Chondrocyte (in vitro differentiated cells): ENCODE measurements at regions not wholly inside any gene's neighbourhood (a gene's known extent, or its start where the extent isn't known, plus 50 kb on each side); places are given as distances from the start of the nearest gene placed in this dataset.

Experiments used
- DNase-seq: peaks from one replicate; pipeline ENCODE4 v3.0.0; 2021; ENCODE audit warnings: mixed read lengths, low spot score
- H3K27ac Mint-ChIP-seq: one replicate; pipeline ENCODE4 v1.8.0; 2021; ENCODE audit warnings: mild to moderate bottlenecking, moderate library complexity, mixed read lengths; ENCODE audit not compliant: unreplicated experiment
- H3K27me3 Mint-ChIP-seq: 2 replicates; pipeline ENCODE4 v1.8.0; 2021; ENCODE audit warnings: low read depth, mixed read lengths
- H3K36me3 Mint-ChIP-seq: 2 replicates; pipeline ENCODE4 v1.8.0; 2021; ENCODE audit warnings: low read depth, mixed read lengths
- H3K4me1 Mint-ChIP-seq: 2 replicates; pipeline ENCODE4 v1.8.0; 2021; ENCODE audit warnings: low read depth, mild to moderate bottlenecking, mixed read lengths
- H3K4me3 Mint-ChIP-seq: one replicate; pipeline ENCODE4 v1.8.0; 2021; ENCODE audit warnings: mild to moderate bottlenecking, moderate library complexity, mixed read lengths; ENCODE audit not compliant: unreplicated experiment
- H3K9me3 Mint-ChIP-seq: 2 replicates; pipeline ENCODE4 v1.8.0; 2021; ENCODE audit warnings: low read depth, mixed read lengths
- CTCF ChIP-seq: fragments of 200-600 bp; sonication (generic); IDR thresholded peaks from 2 replicates; pipeline ENCODE4 v1.5.0; 2021; ENCODE audit warnings: antibody characterized with exemption, mild to moderate bottlenecking, moderate library complexity

GRCh38 chr22:27470169-27470772 lies 331.3 kb downstream of the MN1 start:
- TF ChIP-seq CTCF, result no peak
- no peak overlapping the region for H3K27ac Mint-ChIP-seq
- peaks cover 19% of the 10 kb centered on the region for H3K4me1 Mint-ChIP-seq
- no peaks in the 10 kb centered on the region for H3K36me3 Mint-ChIP-seq
- DNase-seq, result no peak
- H3K27me3 Mint-ChIP-seq, result no peaks in the 10 kb centered on the region
- H3K4me3 Mint-ChIP-seq, result no peak overlapping the region
- H3K9me3 Mint-ChIP-seq, result no peaks in the 10 kb centered on the region

GRCh38 chr22:27472975-27473374 lies 328.6 kb downstream of the MN1 start:
- TF ChIP-seq CTCF, result no peak
- Mint-ChIP-seq H3K4me3 (no peak overlapping the region), H3K9me3 (no peaks in the 10 kb centered on the region), H3K27ac (no peak overlapping the region), H3K27me3 (no peaks in the 10 kb centered on the region), H3K4me1 (peaks cover 38% of the 10 kb centered on the region), H3K36me3 (peaks cover under 1% of the 10 kb centered on the region)
- no peak for DNase-seq

- no peak for TF ChIP-seq CTCF
- H3K27me3 Mint-ChIP-seq, result no peaks in the 10 kb centered on the region
- H3K27ac Mint-ChIP-seq, result no peak overlapping the region
- no peak for DNase-seq
- peaks cover 2% of the 10 kb centered on the region for H3K36me3 Mint-ChIP-seq
- no peaks in the 10 kb centered on the region for H3K9me3 Mint-ChIP-seq
- H3K4me3 Mint-ChIP-seq, result no peak overlapping the region
- peaks cover 38% of the 10 kb centered on the region for H3K4me1 Mint-ChIP-seq
Measured at GRCh38 chr22:27473533-27473932, 328.0 kb downstream of the MN1 start.

GRCh38 chr22:27474112-27474571 lies 327.4 kb downstream of the MN1 start:
- Mint-ChIP-seq H3K9me3 (no peaks in the 10 kb centered on the region), H3K27me3 (no peaks in the 10 kb centered on the region), H3K36me3 (peaks cover 2% of the 10 kb centered on the region), H3K4me1 (peaks cover 38% of the 10 kb centered on the region), H3K27ac (peak overlapping the region; percentile 91), H3K4me3 (no peak overlapping the region)
- no peak for TF ChIP-seq CTCF
- DNase-seq, result no peak

- peak overlapping the region; percentile 35 for H3K4me3 Mint-ChIP-seq
- TF ChIP-seq CTCF, result no peak
- peak overlapping the region; percentile 91 for H3K27ac Mint-ChIP-seq
- H3K27me3 Mint-ChIP-seq, result no peaks in the 10 kb centered on the region
- H3K4me1 Mint-ChIP-seq, result peaks cover 38% of the 10 kb centered on the region
- DNase-seq, result no peak
- H3K36me3 Mint-ChIP-seq, result peaks cover 2% of the 10 kb centered on the region
- H3K9me3 Mint-ChIP-seq, result no peaks in the 10 kb centered on the region
Measured at GRCh38 chr22:27474711-27475547, 326.6 kb downstream of the MN1 start.
